HG03196 (cell line): ENCODE measurements at regions not wholly inside any gene's neighbourhood (a gene's known extent, or its start where the extent isn't known, plus 50 kb on each side); places are given as distances from the start of the nearest gene placed in this dataset.

Source experiments
- ATAC-seq: cut with Tn5 transposase; IDR thresholded peaks from one replicate; pipeline ENCODE4 v1.9.1; 2021; ENCODE audit not compliant: unreplicated experiment

- ATAC-seq, result no peak
Observed at GRCh38 chr12:88784166-88784565, 203.9 kb upstream of the KITLG start.

GRCh38 chr12:88782351-88782750 lies 202.1 kb upstream of the KITLG start:
- ATAC-seq, result no peak

GRCh38 chr12:88781909-88782308 lies 201.6 kb upstream of the KITLG start:
- no peak for ATAC-seq

- ATAC-seq, result no peak
Observed at GRCh38 chr12:88778064-88778463, 197.8 kb upstream of the KITLG start.

- no peak for ATAC-seq
Observed at GRCh38 chr12:88775742-88776151, 195.5 kb upstream of the KITLG start.

GRCh38 chr12:88767699-88768098 lies 187.4 kb upstream of the KITLG start:
- ATAC-seq, result no peak

GRCh38 chr12:88764781-88765480 lies 184.7 kb upstream of the KITLG start:
- no peak for ATAC-seq

- ATAC-seq, result no peak
Observed at GRCh38 chr12:88763536-88764100, 183.3 kb upstream of the KITLG start.

GRCh38 chr12:88758176-88758575 lies 177.9 kb upstream of the KITLG start:
- no peak for ATAC-seq

GRCh38 chr12:88756917-88757316 lies 176.6 kb upstream of the KITLG start:
- ATAC-seq, result no peak

- ATAC-seq, result no peak
Observed at GRCh38 chr12:88756153-88756552, 175.9 kb upstream of the KITLG start.

- no peak for ATAC-seq
Observed at GRCh38 chr12:88753707-88754106, 173.4 kb upstream of the KITLG start.

GRCh38 chr12:88753066-88753465 lies 172.8 kb upstream of the KITLG start:
- ATAC-seq, result no peak

GRCh38 chr12:88752183-88752582 lies 171.9 kb upstream of the KITLG start:
- ATAC-seq, result no peak

GRCh38 chr12:88750867-88751543 lies 170.7 kb upstream of the KITLG start:
- no peak for ATAC-seq

GRCh38 chr12:88746386-88746785 lies 166.1 kb upstream of the KITLG start:
- ATAC-seq, result no peak

GRCh38 chr12:88743946-88744685 lies 163.8 kb upstream of the KITLG start:
- no peak for ATAC-seq

GRCh38 chr12:88737838-88738472 lies 157.7 kb upstream of the KITLG start:
- ATAC-seq, result no peak

GRCh38 chr12:88736031-88736430 lies 155.8 kb upstream of the KITLG start:
- ATAC-seq, result no peak

- ATAC-seq, result no peak
Observed at GRCh38 chr12:88733008-88733407, 152.7 kb upstream of the KITLG start.

GRCh38 chr12:88729196-88729595 lies 148.9 kb upstream of the KITLG start:
- no peak for ATAC-seq
